HG03095 (cell line): ENCODE measurements at regions not wholly inside any gene's neighbourhood (a gene's known extent, or its start where the extent isn't known, plus 50 kb on each side); places are given as distances from the start of the nearest gene placed in this dataset.

Experiments
- ATAC-seq: cut with Tn5 transposase; IDR thresholded peaks from one replicate; pipeline ENCODE4 v1.9.1; 2021; ENCODE audit warnings: moderate library complexity; ENCODE audit not compliant: unreplicated experiment

- ATAC-seq: no peak
Measured at GRCh38 chr6:106773996-106774629, 144.7 kb downstream of the QRSL1 start.

GRCh38 chr6:106773522-106773921 is 144.1 kb downstream of the QRSL1 start:
- ATAC-seq: no peak

DNA sequence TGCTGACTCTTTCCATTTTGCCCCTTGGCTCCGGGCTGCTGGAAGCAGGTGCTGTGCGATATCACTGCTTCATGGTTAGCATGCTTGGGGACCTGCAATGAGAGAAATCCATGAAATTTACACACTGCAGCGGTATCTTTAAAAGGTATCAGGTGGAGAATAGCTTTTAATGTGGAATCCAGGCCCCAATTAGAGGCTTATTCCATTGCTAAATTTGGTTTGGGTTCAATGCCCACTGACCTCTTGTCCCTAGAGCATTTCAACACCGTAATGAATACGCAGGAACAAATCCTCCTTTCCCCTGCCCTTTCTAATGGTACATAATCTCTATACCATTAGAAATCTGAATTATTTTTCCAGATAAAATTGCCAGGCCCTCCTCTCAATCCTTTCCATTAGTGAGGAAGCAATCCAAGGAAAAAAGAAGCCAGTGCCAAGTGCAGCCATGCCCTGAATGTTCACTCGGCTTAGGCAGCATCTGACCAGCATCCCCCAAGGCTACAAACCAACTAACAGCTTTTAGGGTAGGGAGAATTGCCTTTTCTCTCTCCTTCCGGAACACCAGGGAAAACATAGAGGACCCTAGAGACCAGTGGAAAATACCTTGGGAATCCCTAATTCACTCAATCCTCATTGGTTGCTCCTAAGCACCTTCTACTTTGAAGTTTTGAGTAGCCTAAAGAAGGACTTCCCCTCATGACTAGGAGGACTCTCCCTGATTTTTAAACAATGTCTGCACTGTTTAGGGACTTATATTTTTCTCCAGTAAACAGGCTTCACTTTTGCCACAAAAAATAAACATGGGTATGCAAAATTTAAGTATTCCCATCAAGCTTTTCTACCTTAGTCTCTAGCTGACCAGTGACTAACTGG is 143.1 kb downstream of the QRSL1 start:
- no peak for ATAC-seq

DNA sequence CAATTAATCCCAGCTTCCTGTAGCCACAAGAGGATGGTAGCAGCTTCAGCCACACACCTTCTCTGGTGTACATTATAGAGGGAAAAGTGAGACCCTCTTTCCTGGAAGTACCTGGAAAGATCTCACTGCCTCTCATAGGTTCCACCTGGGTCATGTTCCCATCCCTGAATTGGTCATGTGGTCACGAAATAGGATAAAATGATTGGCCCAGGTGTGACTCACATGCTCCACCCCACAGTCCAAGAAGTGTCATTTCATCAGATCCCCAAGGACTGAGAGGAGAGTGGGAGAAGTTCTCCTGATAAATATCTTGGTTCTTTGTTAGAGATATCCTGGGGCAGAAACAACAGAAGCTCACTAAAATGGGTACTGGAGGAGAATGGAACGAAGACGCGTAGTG is 142.4 kb downstream of the QRSL1 start:
- no peak for ATAC-seq

- no peak for ATAC-seq
Measured at GRCh38 chr6:106770663-106771062, 141.3 kb downstream of the QRSL1 start.

DNA sequence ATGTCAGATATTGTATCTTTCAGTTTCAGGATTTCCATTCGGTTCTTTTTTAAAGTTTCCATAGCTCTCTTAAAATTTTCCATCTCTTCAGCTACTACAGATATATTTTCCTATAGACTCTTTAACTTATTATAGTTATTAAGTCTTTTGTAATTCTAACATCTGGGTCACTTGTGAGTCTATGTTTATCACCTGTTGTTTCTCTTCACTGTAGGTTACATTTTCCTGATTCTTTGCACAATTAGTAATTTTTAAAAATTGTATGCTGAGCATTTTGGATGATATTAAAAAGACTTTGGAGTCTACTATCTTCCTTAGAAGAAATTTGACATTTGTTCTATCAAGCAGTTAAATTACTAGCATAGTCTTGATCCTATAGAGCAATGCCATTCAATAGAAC is 140.7 kb downstream of the QRSL1 start:
- no peak for ATAC-seq

DNA sequence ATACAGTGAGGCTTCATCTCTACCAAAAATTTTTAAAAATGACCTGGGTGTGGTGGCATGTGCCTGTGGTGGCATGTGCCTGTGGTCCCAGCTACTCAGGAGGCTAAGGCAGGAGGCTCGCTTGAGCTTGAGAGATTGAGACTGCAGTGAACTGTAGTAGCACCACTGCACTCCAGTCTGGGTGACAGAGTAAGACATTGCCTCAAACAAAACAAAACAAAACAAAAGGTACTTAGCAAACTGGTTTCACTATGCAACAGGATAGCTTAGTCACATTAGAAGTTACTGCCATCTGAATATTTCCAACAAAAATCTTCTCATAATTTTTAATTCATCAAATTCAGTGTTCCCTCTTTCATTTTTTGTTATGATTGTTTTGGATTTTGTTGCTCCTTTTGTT is 137.9 kb downstream of the QRSL1 start:
- ATAC-seq: no peak

- ATAC-seq: no peak
Measured at GRCh38 chr6:106766201-106766600, 136.8 kb downstream of the QRSL1 start.

DNA sequence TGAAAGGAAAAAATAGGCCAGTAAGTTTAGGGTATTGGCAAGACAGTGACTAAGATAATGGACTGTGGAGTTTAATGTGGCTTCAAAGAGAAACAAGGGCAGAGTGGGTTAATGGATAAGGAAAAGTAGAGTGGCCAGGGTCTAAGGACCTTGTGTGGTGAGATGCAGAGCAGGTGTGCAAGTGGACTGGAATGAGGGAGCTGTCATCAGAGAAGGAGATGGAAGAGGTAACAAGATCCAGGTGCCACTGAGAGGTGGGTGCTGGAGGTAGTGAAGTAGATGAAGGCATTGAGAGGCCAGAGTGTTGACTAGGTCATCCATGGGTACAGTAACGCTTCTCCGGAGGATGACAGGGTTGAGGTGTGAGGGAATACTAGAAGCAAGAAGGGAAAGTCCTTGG is 136.1 kb downstream of the QRSL1 start:
- ATAC-seq: no peak

- no peak for ATAC-seq
Measured at GRCh38 chr6:106764353-106764980, 135.1 kb downstream of the QRSL1 start.

DNA sequence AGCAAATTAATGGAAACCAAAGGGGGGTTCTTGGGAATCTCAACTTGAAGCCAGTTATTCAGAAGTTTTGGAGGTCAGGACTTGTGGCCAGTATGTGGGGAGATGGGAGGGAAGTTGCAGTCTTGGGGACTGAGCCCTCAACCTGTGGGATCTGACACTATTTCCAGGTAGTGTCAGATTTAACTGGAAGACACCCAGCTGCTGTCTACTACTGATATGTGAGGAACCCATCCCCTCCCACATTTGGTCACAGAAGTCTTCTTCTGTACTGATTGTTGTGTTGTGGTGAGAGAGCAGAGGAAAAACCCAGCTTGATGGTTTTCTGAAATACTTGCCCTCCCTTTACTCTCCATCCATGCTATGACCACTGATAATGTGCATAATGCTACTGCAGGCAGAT is 134.0 kb downstream of the QRSL1 start:
- no peak for ATAC-seq

DNA sequence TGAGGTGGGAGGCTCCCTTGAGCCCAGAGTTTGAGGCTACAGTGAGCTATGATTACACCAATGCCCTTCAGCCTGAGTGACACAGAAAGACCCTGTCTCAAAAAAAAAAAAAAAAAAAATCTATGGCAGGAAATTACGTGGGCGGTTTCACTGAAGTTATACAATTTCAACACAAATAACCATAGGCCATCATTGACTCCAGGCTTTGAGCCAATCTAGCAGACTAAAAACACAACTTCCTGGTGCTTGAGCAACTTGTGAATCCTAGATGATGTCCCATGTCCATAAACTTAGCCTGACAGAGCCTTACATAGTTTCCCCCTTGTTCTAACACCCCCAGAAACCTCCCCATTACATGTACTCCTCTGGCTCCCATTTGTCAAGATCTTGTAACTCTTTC is 131.8 kb downstream of the QRSL1 start:
- ATAC-seq: no peak

GRCh38 chr6:106759112-106759511 is 129.7 kb downstream of the QRSL1 start:
- ATAC-seq: no peak

GRCh38 chr6:106757722-106758467 is 128.5 kb downstream of the QRSL1 start:
- ATAC-seq: no peak

- no peak for ATAC-seq
Measured at GRCh38 chr6:106757267-106757666, 127.9 kb downstream of the QRSL1 start.

DNA sequence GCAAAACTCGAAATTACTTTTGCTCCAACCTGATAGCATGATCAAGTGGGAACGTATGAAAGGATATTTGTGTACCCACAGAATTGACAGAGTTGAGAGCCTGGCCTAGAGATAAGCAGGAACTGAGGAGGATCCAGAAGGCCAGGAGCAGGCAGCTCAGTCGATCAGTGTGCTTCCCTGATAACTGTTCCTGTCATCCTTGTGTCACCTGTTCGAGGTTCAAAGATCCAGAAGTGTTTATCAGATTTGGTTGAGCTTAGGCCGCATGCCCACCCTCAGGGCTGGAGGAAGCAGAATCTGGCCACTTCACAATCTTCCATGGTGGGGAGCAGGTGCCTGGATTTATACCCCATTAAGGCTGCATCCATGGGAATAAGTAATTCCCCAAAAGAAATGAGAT is 124.8 kb downstream of the QRSL1 start:
- no peak for ATAC-seq

- no peak for ATAC-seq
Measured at GRCh38 chr6:106752641-106753040, 123.3 kb downstream of the QRSL1 start.

DNA sequence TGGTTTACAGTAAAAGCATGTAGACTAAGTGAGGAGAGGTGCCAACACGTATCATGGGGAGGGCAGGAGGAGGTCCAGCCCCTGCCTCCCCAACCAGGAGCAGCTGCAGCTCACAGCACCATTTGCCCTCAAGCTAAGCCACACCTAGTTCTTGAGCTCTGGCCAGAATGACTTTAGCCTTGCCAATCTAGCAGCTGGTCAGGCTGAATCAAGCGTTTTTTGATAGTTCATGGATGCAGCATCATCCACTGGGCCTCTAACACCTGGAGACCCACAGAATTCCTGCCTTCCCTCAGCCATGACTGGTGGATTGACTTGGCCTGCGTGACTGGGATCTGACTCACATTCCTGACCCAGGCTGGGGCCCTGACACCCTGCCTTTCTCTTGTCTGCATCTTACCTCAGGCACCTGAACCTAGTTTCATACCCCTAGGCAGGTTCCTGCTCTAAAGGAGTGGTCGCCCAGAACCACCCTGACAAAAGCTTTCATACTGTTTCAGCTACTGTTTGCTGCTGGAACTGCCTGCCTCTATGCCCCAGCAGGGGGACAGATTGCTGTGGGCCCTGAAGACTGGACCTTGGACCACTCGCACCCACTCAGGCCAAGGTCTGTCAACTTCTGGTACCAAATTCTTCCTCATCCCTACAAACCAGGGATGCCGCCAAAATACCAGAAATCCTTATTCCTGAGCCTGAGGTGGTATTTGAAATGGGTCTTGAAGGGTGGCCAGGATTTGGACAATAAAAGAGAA is 122.3 kb downstream of the QRSL1 start:
- ATAC-seq: no peak

GRCh38 chr6:106750946-106751345 is 121.6 kb downstream of the QRSL1 start:
- no peak for ATAC-seq

- no peak for ATAC-seq
Measured at GRCh38 chr6:106750142-106750918, 121.0 kb downstream of the QRSL1 start.
